ENCODE measurements at regions not wholly inside any gene's neighbourhood (a gene's known extent, or its start where the extent isn't known, plus 50 kb on each side); places are given as distances from the start of the nearest gene placed in this dataset.

- Histone ChIP-seq H3K4me1 (ENCODE audit: control insufficient read depth, insufficient read depth, low read length) (no peaks in the 10 kb centered on the region), H3K36me3 (ENCODE audit: control insufficient read depth, insufficient read depth, low read length) (no peaks in the 10 kb centered on the region), H3K4me3 (ENCODE audit: insufficient read depth, low read depth, low read length) (no peak overlapping the region), H2BK5ac (ENCODE audit: low read depth, low read length, poor library complexity, severe bottlenecking) (no peak overlapping the region), H3K9me1 (ENCODE audit: insufficient read depth, low read length) (no peaks in the 10 kb centered on the region), H4K5ac (ENCODE audit: low read depth, low read length) (no peak overlapping the region), H3K23ac (ENCODE audit: low read depth, low read length) (no peak overlapping the region), H2BK120ac (ENCODE audit: low read depth, low read length) (no peak overlapping the region), H3K18ac (ENCODE audit: low read depth, low read length) (no peak overlapping the region), H3K9ac (ENCODE audit: low read depth, low read length) (no peak overlapping the region), H3K56ac (ENCODE audit: extremely low read depth, insufficient read depth, low read length) (no peak overlapping the region), H3K14ac (replicated peaks; ENCODE audit: low read depth, low read length) (no peak overlapping the region), H3K27me3 (ENCODE audit: control insufficient read depth, insufficient read depth, low read length) (no peaks in the 10 kb centered on the region), H3K27ac (ENCODE audit: insufficient read depth, low read length) (no peak overlapping the region), H2BK20ac (ENCODE audit: low read depth, low read length) (no peak overlapping the region), H2AFZ (replicated peaks; ENCODE audit: low read length, poor library complexity) (no peak overlapping the region), H2BK15ac (ENCODE audit: low read depth, low read length) (no peak overlapping the region), H2AK5ac (ENCODE audit: low read depth, low read length) (no peak overlapping the region), H3K4ac (ENCODE audit: low read depth, low read length) (no peak overlapping the region), H3K9me3 (ENCODE audit: control insufficient read depth, insufficient read depth, low read length) (no peaks in the 10 kb centered on the region), H4K91ac (ENCODE audit: insufficient read depth, low read depth, low read length) (no peak overlapping the region), H3K4me2 (ENCODE audit: low read depth, low read length) (no peak overlapping the region), H3K79me1 (ENCODE audit: low read depth in 1 of 2, low read length in 2 of 2) (no peaks in the 10 kb centered on the region), H4K8ac (ENCODE audit: low read depth in 2 of 2, low read length in 2 of 2) (no peak overlapping the region), H4K20me1 (ENCODE audit: insufficient read depth, low read length) (no peaks in the 10 kb centered on the region), H2AK9ac (replicated peaks; ENCODE audit: low read depth, low read length, poor library complexity) (no peak overlapping the region)
- dilution Hi-C loops (cut with HindIII; ENCODE audit: low sequenced_read_pairs, unreplicated experiment) (no loop called here), intact Hi-C loops (cut with micrococcal nuclease) (no loop called here), in situ Hi-C loops (cut with MboI; ENCODE audit: low sequenced_read_pairs) (no loop called here)
- no CpG with 5 or more reads among the region's 1 CpG for WGBS, 2 experiments (ENCODE audit: extremely low coverage in 2 of 2, insufficient read length in 1 of 2)
- TF ChIP-seq, protein P1, sequence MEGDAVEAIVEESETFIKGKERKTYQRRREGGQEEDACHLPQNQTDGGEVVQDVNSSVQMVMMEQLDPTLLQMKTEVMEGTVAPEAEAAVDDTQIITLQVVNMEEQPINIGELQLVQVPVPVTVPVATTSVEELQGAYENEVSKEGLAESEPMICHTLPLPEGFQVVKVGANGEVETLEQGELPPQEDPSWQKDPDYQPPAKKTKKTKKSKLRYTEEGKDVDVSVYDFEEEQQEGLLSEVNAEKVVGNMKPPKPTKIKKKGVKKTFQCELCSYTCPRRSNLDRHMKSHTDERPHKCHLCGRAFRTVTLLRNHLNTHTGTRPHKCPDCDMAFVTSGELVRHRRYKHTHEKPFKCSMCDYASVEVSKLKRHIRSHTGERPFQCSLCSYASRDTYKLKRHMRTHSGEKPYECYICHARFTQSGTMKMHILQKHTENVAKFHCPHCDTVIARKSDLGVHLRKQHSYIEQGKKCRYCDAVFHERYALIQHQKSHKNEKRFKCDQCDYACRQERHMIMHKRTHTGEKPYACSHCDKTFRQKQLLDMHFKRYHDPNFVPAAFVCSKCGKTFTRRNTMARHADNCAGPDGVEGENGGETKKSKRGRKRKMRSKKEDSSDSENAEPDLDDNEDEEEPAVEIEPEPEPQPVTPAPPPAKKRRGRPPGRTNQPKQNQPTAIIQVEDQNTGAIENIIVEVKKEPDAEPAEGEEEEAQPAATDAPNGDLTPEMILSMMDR (conservative IDR thresholded peaks at IDR 0.05; ENCODE audit: low read depth, low read length): no peak
- TF ChIP-seq FOS (IDR thresholded peaks at IDR 0.05; ENCODE audit: low read depth, low read length) (no peak), MAFK (IDR thresholded peaks at IDR 0.05; ENCODE audit: low read depth, low read length) (no peak), MAZ (IDR thresholded peaks at IDR 0.05; ENCODE audit: borderline replicate concordance, low read depth, low read length) (no peak), RAD21 (IDR thresholded peaks at IDR 0.05; ENCODE audit: low read length) (no peak), NFE2L2 (IDR thresholded peaks at IDR 0.05; ENCODE audit: low read depth, low read length) (no peak), BHLHE40 (IDR thresholded peaks at IDR 0.05; ENCODE audit: low read depth, low read length) (no peak)
- ChIA-PET POLR2A (ENCODE audit: unreplicated experiment) (no interaction called here), CTCF (no interaction called here)
- ATAC-seq (ENCODE audit: low read depth): no peak
- BruUV-seq (replicated peaks): no TSS peak
- no peak for DNase-seq
These were observed 69.5 kb upstream of the CTTNBP2 start for GRCh38 chr7:117942780-117943179.

Data from IMR-90 (cell line).